Stomach (tissue), 4 donors: ENCODE measurements at regions not wholly inside any gene's neighbourhood (a gene's known extent, or its start where the extent isn't known, plus 50 kb on each side); places are given as distances from the start of the nearest gene placed in this dataset.

ENCODE experiments used
- EP300 ChIP-seq: sonication (generic); formaldehyde crosslinking; IDR thresholded peaks from one replicate; pipeline ENCODE4 v1.6.1; 2017; ENCODE audit warnings: antibody characterized with exemption
- POLR2A ChIP-seq, 4 donors: fragments of 450-650 bp; IDR thresholded peaks; one replicate each; pipeline ENCODE4 v1.6.1; 2016; ENCODE audit warnings: antibody characterized with exemption in 4 of 4, control low read depth in 2 of 4, mild to moderate bottlenecking in 1 of 4, moderate library complexity in 1 of 4
- POLR2AphosphoS5 ChIP-seq, 3 donors: sonication (generic); formaldehyde crosslinking; IDR thresholded peaks; one replicate each; pipeline ENCODE4 v1.6.1; 2016; ENCODE audit warnings: antibody characterized with exemption in 3 of 3
- TF ChIP-seq, protein P1 (sequence below), 7 experiments: fragments of 450-650 bp in 4 of 7; fragments of 200-600 bp in 3 of 7; sonication (generic) in 3 of 7; IDR thresholded peaks; one replicate each; pipeline ENCODE4 v1.5.1; 2016 to 2019; ENCODE audit warnings: antibody characterized with exemption in 7 of 7, control low read depth in 2 of 7, mild to moderate bottlenecking in 1 of 7

DNA sequence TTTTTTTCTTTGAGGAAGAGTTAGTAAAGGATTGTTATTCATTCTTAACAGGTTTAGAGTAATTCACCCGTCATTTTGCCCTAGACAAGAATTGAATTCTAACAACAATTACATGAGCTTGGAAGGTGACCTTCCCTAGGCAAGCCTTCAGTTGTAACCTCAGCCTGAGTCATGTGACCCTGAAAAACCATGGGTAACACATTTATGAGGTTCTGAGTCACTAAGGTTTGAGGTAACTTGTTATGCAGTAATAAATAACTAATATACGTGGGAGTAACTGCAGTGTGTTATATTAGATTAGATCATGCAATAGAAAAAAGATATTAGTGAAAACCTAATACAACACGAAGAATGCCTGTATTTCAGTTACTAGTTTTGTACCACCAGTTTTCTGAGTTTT lies 237.6 kb upstream of the NDN start:
- TF ChIP-seq POLR2A (IDR thresholded peaks at IDR 0.05) (no peak), EP300 (no peak), POLR2AphosphoS5 (IDR thresholded peaks at IDR 0.05) (no peak)
- TF ChIP-seq, protein P1, sequence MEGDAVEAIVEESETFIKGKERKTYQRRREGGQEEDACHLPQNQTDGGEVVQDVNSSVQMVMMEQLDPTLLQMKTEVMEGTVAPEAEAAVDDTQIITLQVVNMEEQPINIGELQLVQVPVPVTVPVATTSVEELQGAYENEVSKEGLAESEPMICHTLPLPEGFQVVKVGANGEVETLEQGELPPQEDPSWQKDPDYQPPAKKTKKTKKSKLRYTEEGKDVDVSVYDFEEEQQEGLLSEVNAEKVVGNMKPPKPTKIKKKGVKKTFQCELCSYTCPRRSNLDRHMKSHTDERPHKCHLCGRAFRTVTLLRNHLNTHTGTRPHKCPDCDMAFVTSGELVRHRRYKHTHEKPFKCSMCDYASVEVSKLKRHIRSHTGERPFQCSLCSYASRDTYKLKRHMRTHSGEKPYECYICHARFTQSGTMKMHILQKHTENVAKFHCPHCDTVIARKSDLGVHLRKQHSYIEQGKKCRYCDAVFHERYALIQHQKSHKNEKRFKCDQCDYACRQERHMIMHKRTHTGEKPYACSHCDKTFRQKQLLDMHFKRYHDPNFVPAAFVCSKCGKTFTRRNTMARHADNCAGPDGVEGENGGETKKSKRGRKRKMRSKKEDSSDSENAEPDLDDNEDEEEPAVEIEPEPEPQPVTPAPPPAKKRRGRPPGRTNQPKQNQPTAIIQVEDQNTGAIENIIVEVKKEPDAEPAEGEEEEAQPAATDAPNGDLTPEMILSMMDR (IDR thresholded peaks at IDR 0.05), result no peak
